ENCODE measurements at regions not wholly inside any gene's neighbourhood (a gene's known extent, or its start where the extent isn't known, plus 50 kb on each side); places are given as distances from the start of the nearest gene placed in this dataset.
"Not testable (repeated sequence)": the region's sequence is repeated elsewhere in the genome, so short reads cannot be mapped to it uniquely, and the experiment has no call there.

- TF ChIP-seq CTCF, POLR2A (IDR thresholded peaks at IDR 0.05): not testable (repeated sequence)
These were observed 155.1 kb upstream of the GHR start for GRCh38 chr5:42268170-42268569.
